NOMO-1 (cell line): ENCODE measurements at regions not wholly inside any gene's neighbourhood (a gene's known extent, or its start where the extent isn't known, plus 50 kb on each side); places are given as distances from the start of the nearest gene placed in this dataset.
A peak's percentile ranks its signal among the peaks of the same experiment; 100 is the strongest.

Experiments used
- DNase-seq, 2 experiments: peaks; one replicate each; lab custom pipeline; 2025; ENCODE audit not compliant: unreplicated experiment in 2 of 2; lab: John Stamatoyannopoulos, UW

GRCh38 chr12:93173178-93173957 is 204.4 kb upstream of the NUDT4 start:
- DNase-seq, result no peak

- DNase-seq, result no peak
These were observed 203.7 kb upstream of the NUDT4 start for GRCh38 chr12:93174048-93174447.

- DNase-seq, result peak in 1 of 2 experiments; percentile 11
These were observed 203.3 kb upstream of the NUDT4 start for GRCh38 chr12:93174473-93174872.

- DNase-seq, result no peak
These were observed 201.6 kb upstream of the NUDT4 start for GRCh38 chr12:93176165-93176564.

GRCh38 chr12:93176610-93177126 is 201.1 kb upstream of the NUDT4 start:
- DNase-seq, result no peak

- no peak for DNase-seq
These were observed 200.2 kb upstream of the NUDT4 start for GRCh38 chr12:93177208-93178153.

GRCh38 chr12:93178154-93178878 is 199.4 kb upstream of the NUDT4 start:
- DNase-seq, result no peak

GRCh38 chr12:93179792-93180191 is 197.9 kb upstream of the NUDT4 start:
- DNase-seq, result no peak

GRCh38 chr12:93180566-93180965 is 197.2 kb upstream of the NUDT4 start:
- DNase-seq, result no peak

- no peak for DNase-seq
These were observed 196.2 kb upstream of the NUDT4 start for GRCh38 chr12:93181409-93181965.

- DNase-seq, result peak; percentile 83 to 97
These were observed 193.6 kb upstream of the NUDT4 start for GRCh38 chr12:93183940-93184671.

- DNase-seq, result no peak
These were observed 192.9 kb upstream of the NUDT4 start for GRCh38 chr12:93184672-93185368.

GRCh38 chr12:93185369-93185741 is 192.4 kb upstream of the NUDT4 start:
- DNase-seq, result no peak

GRCh38 chr12:93186131-93186530 is 191.6 kb upstream of the NUDT4 start:
- peak; percentile 17 to 70 for DNase-seq

- DNase-seq, result no peak
These were observed 191.1 kb upstream of the NUDT4 start for GRCh38 chr12:93186621-93187020.

GRCh38 chr12:93191423-93191822 is 186.3 kb upstream of the NUDT4 start:
- no peak for DNase-seq

GRCh38 chr12:93191956-93192355 is 185.8 kb upstream of the NUDT4 start:
- no peak for DNase-seq

- no peak for DNase-seq
These were observed 184.8 kb upstream of the NUDT4 start for GRCh38 chr12:93192878-93193277.

- DNase-seq, result no peak
These were observed 182.2 kb upstream of the NUDT4 start for GRCh38 chr12:93195511-93195910.
